ENCODE measurements at regions not wholly inside any gene's neighbourhood (a gene's known extent, or its start where the extent isn't known, plus 50 kb on each side); places are given as distances from the start of the nearest gene placed in this dataset.
"Not testable (repeated sequence)": the region's sequence is repeated elsewhere in the genome, so short reads cannot be mapped to it uniquely, and the experiment has no call there.

DNA sequence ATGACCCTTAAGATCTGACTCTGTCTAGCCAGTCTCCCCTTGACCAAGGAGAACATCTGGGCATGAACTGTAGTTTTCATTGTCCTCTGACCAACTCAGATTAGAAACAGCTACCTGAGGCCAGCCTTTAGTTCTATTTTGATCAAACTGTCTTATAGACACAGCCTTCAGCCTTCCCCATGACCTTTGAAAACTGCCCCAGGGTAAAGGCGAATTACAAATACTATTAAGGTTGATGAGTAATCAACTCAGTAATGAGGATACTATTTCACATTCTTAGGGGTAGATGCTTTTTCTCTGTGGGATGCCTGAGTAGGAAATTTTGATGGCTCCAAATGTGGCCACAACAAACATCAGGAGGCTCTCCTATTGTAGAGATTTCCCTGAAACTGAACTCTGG is 125.8 kb upstream of the ERV3-1 start:
- H2BK12ac ChIP-seq (ENCODE audit: low read length); H3K36me3 ChIP-seq (ENCODE audit: control insufficient read depth in 1 of 2, insufficient read depth in 2 of 2, low read length in 2 of 2); H4K12ac ChIP-seq (ENCODE audit: low read depth, low read length); H4K8ac ChIP-seq (ENCODE audit: low read depth, low read length); DNase-seq; H3K9me3 ChIP-seq (ENCODE audit: insufficient read depth, low read depth, low read length); H4K91ac ChIP-seq (ENCODE audit: low read depth, low read length); H3K27ac ChIP-seq (ENCODE audit: low read depth, low read length); H3K9ac ChIP-seq (ENCODE audit: low read length); H2AFZ ChIP-seq (ENCODE audit: insufficient read depth, low read length, poor library complexity); H3K14ac ChIP-seq (ENCODE audit: low read length); H3K18ac ChIP-seq (ENCODE audit: low read length); H2AK5ac ChIP-seq (ENCODE audit: low read length); H3K79me2 ChIP-seq (ENCODE audit: control insufficient read depth, insufficient read depth, low read length, poor library complexity); H2BK120ac ChIP-seq (ENCODE audit: insufficient read depth, low read length, poor library complexity); H3K27me3 ChIP-seq (ENCODE audit: insufficient read depth, low read length); H3K23ac ChIP-seq (ENCODE audit: low read length); H3K4me2 ChIP-seq (ENCODE audit: low read length); H3K4ac ChIP-seq (ENCODE audit: low read depth, low read length); H3K4me3 ChIP-seq (ENCODE audit: low read depth, low read length); H3K4me1 ChIP-seq (ENCODE audit: control insufficient read depth in 1 of 2, insufficient read depth in 2 of 2, low read length in 2 of 2); H3K79me1 ChIP-seq (ENCODE audit: low read length); H2BK5ac ChIP-seq (ENCODE audit: low read depth, low read length, poor library complexity): not testable (repeated sequence)
- WGBS (ENCODE audit: extremely low coverage, insufficient coverage, insufficient read length), result no CpG with 5 or more reads among the region's 1 CpG

DNA sequence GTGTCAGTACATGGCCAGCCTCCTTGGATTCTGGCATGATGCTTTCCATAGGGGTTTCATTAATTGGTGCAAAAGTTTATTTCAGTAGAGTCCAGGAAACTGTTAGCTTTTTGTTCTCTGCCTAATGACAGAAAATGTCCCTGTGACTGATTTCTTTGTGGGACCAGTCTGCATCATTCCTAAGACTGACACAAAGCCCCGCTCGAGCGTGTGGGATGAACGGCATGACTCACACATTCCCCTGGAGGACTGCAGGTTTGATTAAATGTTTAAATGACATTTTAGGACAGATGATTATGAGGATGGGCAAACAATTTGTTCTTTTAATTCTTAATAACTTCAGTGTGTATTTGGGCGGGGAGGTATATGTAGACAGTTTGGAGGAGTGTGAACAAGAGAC is 120.9 kb upstream of the ERV3-1 start:
- H2BK5ac ChIP-seq (ENCODE audit: low read depth, low read length, poor library complexity); H3K4me3 ChIP-seq (ENCODE audit: low read depth, low read length); H4K12ac ChIP-seq (ENCODE audit: low read depth, low read length); H4K91ac ChIP-seq (ENCODE audit: low read depth, low read length); H2AFZ ChIP-seq (ENCODE audit: insufficient read depth, low read length, poor library complexity); H2AK5ac ChIP-seq (ENCODE audit: low read length); H3K18ac ChIP-seq (ENCODE audit: low read length); H3K9me3 ChIP-seq (ENCODE audit: insufficient read depth, low read depth, low read length); H3K27ac ChIP-seq (ENCODE audit: low read depth, low read length); H2BK120ac ChIP-seq (ENCODE audit: insufficient read depth, low read length, poor library complexity); H3K4ac ChIP-seq (ENCODE audit: low read depth, low read length); H3K4me1 ChIP-seq (ENCODE audit: control insufficient read depth in 1 of 2, insufficient read depth in 2 of 2, low read length in 2 of 2); H3K23ac ChIP-seq (ENCODE audit: low read length); H3K27me3 ChIP-seq (ENCODE audit: insufficient read depth, low read length); H3K36me3 ChIP-seq (ENCODE audit: control insufficient read depth in 1 of 2, insufficient read depth in 2 of 2, low read length in 2 of 2); DNase-seq; H3K79me1 ChIP-seq (ENCODE audit: low read length); H3K79me2 ChIP-seq (ENCODE audit: control insufficient read depth, insufficient read depth, low read length, poor library complexity); H3K14ac ChIP-seq (ENCODE audit: low read length); H4K8ac ChIP-seq (ENCODE audit: low read depth, low read length); H3K9ac ChIP-seq (ENCODE audit: low read length); H3K4me2 ChIP-seq (ENCODE audit: low read length); H2BK12ac ChIP-seq (ENCODE audit: low read length): not testable (repeated sequence)
- WGBS (ENCODE audit: extremely low coverage, insufficient coverage, insufficient read length), result no CpG with 5 or more reads among the region's 5 CpGs

DNA sequence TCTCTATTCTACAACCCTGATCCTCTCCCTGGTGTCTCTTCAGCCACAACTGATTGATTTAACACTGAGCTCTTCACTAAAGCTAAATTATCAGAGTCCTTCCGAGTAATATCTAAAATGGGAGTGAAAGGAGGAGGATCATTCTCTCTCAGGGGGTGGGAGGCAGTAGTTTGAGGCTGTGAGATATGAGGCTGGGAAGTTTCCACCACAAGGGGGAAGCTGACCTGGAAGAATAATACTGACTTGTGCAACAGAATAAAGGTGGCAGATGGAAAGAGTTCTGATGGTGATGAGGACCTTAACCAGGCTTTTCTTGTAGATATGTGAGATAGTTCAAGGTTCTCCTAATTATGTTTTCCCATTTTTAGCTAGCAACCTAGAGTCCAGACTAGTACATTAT is 118.1 kb upstream of the ERV3-1 start:
- not testable (repeated sequence) for H3K14ac ChIP-seq (ENCODE audit: low read length); H2BK5ac ChIP-seq (ENCODE audit: low read depth, low read length, poor library complexity); H3K79me2 ChIP-seq (ENCODE audit: control insufficient read depth, insufficient read depth, low read length, poor library complexity); H3K36me3 ChIP-seq (ENCODE audit: control insufficient read depth in 1 of 2, insufficient read depth in 2 of 2, low read length in 2 of 2); H2BK12ac ChIP-seq (ENCODE audit: low read length); H3K27me3 ChIP-seq (ENCODE audit: insufficient read depth, low read length); H3K4me2 ChIP-seq (ENCODE audit: low read length); H3K27ac ChIP-seq (ENCODE audit: low read depth, low read length); H3K4me3 ChIP-seq (ENCODE audit: low read depth, low read length); H3K23ac ChIP-seq (ENCODE audit: low read length); H3K4ac ChIP-seq (ENCODE audit: low read depth, low read length); H3K4me1 ChIP-seq (ENCODE audit: control insufficient read depth in 1 of 2, insufficient read depth in 2 of 2, low read length in 2 of 2); H3K18ac ChIP-seq (ENCODE audit: low read length); H2AK5ac ChIP-seq (ENCODE audit: low read length); H2BK120ac ChIP-seq (ENCODE audit: insufficient read depth, low read length, poor library complexity); H2AFZ ChIP-seq (ENCODE audit: insufficient read depth, low read length, poor library complexity); H4K8ac ChIP-seq (ENCODE audit: low read depth, low read length); H3K9me3 ChIP-seq (ENCODE audit: insufficient read depth, low read depth, low read length); H4K91ac ChIP-seq (ENCODE audit: low read depth, low read length); H3K79me1 ChIP-seq (ENCODE audit: low read length); H4K12ac ChIP-seq (ENCODE audit: low read depth, low read length); H3K9ac ChIP-seq (ENCODE audit: low read length); DNase-seq
- no CpG with 5 or more reads among the region's 1 CpG for WGBS (ENCODE audit: extremely low coverage, insufficient coverage, insufficient read length)

DNA sequence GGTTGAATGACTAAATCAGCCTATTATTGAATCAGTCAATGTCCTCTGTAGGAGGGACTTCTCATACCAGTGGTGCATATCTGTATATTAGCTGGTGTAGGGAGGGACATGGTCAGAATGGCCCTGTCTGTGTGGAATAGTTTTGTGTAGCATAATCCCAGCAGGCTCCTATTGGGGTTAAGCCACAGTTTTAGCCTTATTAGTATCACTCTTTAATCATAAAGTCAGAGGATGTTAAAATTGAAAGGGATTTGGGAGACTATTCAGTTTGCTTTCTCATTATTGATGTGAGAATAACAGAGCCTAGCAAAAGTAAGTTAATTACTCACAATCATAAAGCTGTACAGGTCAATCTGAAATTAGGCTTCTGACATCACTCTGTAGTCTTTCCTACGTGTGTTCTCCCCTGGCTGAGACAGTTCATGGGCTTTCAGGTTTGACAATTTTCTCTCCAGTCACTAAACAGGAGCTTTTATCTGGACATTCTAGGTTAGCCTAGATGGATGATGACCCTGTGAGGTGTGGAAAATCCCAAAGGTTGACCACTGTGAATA is 99.2 kb upstream of the ERV3-1 start:
- H3K27ac ChIP-seq (ENCODE audit: low read depth, low read length); H3K4me1 ChIP-seq (ENCODE audit: control insufficient read depth in 1 of 2, insufficient read depth in 2 of 2, low read length in 2 of 2); H3K36me3 ChIP-seq (ENCODE audit: control insufficient read depth in 1 of 2, insufficient read depth in 2 of 2, low read length in 2 of 2); H2BK120ac ChIP-seq (ENCODE audit: insufficient read depth, low read length, poor library complexity); H3K9me3 ChIP-seq (ENCODE audit: insufficient read depth, low read depth, low read length); H3K18ac ChIP-seq (ENCODE audit: low read length); H3K4me2 ChIP-seq (ENCODE audit: low read length); H2AFZ ChIP-seq (ENCODE audit: insufficient read depth, low read length, poor library complexity); H4K8ac ChIP-seq (ENCODE audit: low read depth, low read length); H3K9ac ChIP-seq (ENCODE audit: low read length); H3K4ac ChIP-seq (ENCODE audit: low read depth, low read length); H3K79me2 ChIP-seq (ENCODE audit: control insufficient read depth, insufficient read depth, low read length, poor library complexity); H4K91ac ChIP-seq (ENCODE audit: low read depth, low read length); DNase-seq; H3K27me3 ChIP-seq (ENCODE audit: insufficient read depth, low read length); H3K23ac ChIP-seq (ENCODE audit: low read length); H2AK5ac ChIP-seq (ENCODE audit: low read length); H2BK12ac ChIP-seq (ENCODE audit: low read length); H4K12ac ChIP-seq (ENCODE audit: low read depth, low read length); H3K4me3 ChIP-seq (ENCODE audit: low read depth, low read length); H3K79me1 ChIP-seq (ENCODE audit: low read length); H2BK5ac ChIP-seq (ENCODE audit: low read depth, low read length, poor library complexity); H3K14ac ChIP-seq (ENCODE audit: low read length): not testable (repeated sequence)
- WGBS (ENCODE audit: extremely low coverage, insufficient coverage, insufficient read length), result no CpG with 5 or more reads among the region's 1 CpG

All from trophoblast cell (in vitro differentiated cells and primary cell).